SU-DHL-6 (cell line): ENCODE measurements at regions not wholly inside any gene's neighbourhood (a gene's known extent, or its start where the extent isn't known, plus 50 kb on each side); places are given as distances from the start of the nearest gene placed in this dataset.

ENCODE experiments used
- EZH2phosphoT487 ChIP-seq: fragments of 200-600 bp; sonication (generic), shearing (Covaris generic); conservative IDR thresholded peaks from 2 replicates; pipeline ENCODE4 v1.6.1; 2018; ENCODE audit warnings: mild to moderate bottlenecking, antibody characterized with exemption, low read length, moderate library complexity, mixed read lengths
- TF ChIP-seq, protein P1 (sequence below): fragments of 200-600 bp; sonication (generic); IDR thresholded peaks from one replicate; pipeline ENCODE4 v1.5.1; 2017; ENCODE audit warnings: antibody characterized with exemption, mild to moderate bottlenecking, low read length, moderate library complexity; ENCODE audit not compliant: insufficient read depth, poor library complexity, severe bottlenecking

DNA sequence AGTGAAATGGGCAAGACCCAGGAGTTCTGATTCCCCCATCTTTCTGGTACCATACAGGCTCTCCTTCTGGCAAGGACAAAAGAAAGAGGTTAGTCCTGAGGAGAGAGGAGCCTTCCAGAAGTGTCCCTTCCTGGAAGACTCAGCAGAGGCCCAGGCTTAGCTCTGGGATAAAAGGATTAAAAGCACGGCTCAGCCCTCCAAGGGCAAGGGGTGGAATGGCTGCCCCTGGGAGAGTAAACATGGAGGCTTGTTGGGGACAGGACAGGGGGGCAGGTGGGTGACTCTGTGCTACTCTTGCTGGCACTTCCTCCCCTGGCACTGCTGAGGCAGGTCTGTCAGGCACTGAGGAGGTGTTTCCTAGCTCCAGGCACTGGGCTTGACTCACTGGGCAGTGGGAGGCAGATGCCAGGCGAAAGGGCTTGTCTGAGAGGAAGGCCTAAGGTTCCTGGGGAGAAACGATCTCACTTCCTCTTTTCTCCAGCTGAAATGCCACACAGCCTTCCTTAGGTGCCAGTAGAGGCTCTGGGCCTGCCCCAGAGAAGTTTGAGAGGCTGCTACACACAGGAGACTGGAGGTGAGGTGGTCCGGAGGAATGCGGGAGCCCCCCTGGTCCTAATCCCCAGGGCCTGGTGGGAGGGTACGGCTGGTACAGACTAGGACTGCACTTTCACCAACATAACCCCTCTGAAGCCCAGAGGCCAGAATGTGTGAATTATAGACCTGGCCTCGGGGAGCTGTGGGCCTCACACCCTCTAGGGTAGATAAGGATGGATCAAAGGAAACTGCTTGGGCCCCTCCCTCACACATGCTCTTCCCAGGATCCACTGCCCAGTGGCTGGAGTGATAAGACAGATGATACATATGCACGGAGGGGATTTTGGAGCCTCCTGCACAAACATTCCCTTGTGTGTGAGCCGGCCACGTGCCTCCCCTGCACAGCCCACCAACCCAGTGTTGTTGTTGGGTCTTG is 63.2 kb upstream of the PODXL start:
- TF ChIP-seq, protein P1, sequence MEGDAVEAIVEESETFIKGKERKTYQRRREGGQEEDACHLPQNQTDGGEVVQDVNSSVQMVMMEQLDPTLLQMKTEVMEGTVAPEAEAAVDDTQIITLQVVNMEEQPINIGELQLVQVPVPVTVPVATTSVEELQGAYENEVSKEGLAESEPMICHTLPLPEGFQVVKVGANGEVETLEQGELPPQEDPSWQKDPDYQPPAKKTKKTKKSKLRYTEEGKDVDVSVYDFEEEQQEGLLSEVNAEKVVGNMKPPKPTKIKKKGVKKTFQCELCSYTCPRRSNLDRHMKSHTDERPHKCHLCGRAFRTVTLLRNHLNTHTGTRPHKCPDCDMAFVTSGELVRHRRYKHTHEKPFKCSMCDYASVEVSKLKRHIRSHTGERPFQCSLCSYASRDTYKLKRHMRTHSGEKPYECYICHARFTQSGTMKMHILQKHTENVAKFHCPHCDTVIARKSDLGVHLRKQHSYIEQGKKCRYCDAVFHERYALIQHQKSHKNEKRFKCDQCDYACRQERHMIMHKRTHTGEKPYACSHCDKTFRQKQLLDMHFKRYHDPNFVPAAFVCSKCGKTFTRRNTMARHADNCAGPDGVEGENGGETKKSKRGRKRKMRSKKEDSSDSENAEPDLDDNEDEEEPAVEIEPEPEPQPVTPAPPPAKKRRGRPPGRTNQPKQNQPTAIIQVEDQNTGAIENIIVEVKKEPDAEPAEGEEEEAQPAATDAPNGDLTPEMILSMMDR, result no peak
- no peak for TF ChIP-seq EZH2phosphoT487
